SJCRH30 (cell line): ENCODE measurements at regions not wholly inside any gene's neighbourhood (a gene's known extent, or its start where the extent isn't known, plus 50 kb on each side); places are given as distances from the start of the nearest gene placed in this dataset.
"Not testable (repeated sequence)": the region's sequence is repeated elsewhere in the genome, so short reads cannot be mapped to it uniquely, and the experiment has no call there.

ENCODE experiments used
- DNase-seq, 2 experiments: peaks; one replicate each; pipeline ENCODE4 v3.0.0-alpha.2; 2015 to 2020
- H3K27ac ChIP-seq: fragments of 250-450 bp; sonication (Bioruptor Pico); 2 replicates; pipeline ENCODE4 v1.5.1; 2020; ENCODE audit warnings: mild to moderate bottlenecking, moderate library complexity
- H3K27me3 ChIP-seq: fragments of 250-450 bp; sonication (Bioruptor Pico); 2 replicates; pipeline ENCODE4 v1.5.1; 2020; ENCODE audit warnings: mild to moderate bottlenecking, moderate library complexity
- H3K36me3 ChIP-seq: fragments of 250-450 bp; sonication (Bioruptor Pico); 2 replicates; pipeline ENCODE4 v1.5.1; 2020; ENCODE audit warnings: mild to moderate bottlenecking, moderate library complexity
- H3K4me1 ChIP-seq: fragments of 250-450 bp; sonication (Bioruptor Pico); 2 replicates; pipeline ENCODE4 v1.5.1; 2020; ENCODE audit warnings: mild to moderate bottlenecking, moderate library complexity
- H3K4me3 ChIP-seq: fragments of 250-450 bp; sonication (Bioruptor Pico); 2 replicates; pipeline ENCODE4 v1.5.1; 2020; ENCODE audit warnings: mild to moderate bottlenecking, moderate library complexity
- H3K9me3 ChIP-seq: fragments of 250-450 bp; sonication (Bioruptor Pico); replicated peaks from 2 replicates; pipeline ENCODE4 v1.5.1; 2020; ENCODE audit warnings: mild to moderate bottlenecking, moderate library complexity

DNA sequence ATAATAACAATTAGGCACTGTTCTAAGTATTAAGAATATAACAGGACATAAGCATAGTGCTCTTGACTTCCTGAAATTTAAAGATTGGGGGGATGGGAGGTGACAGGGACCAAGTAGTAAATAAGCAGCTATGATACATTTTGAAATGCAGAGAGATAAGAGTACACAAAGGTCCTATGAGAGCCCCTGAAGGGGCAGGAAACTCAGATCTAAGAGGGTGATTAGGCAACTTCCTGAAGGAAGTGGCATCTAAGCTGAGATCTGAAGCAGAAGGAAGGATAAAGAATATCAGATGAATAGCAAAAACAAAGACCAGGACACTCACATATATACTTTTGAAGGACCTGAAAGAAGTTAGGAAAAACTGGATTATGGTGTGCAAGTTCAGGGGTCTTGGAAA is 415.2 kb upstream of the FRG2C start:
- no peak overlapping the region for H3K27ac ChIP-seq
- H3K27me3 ChIP-seq, result no peaks in the 10 kb centered on the region
- no peaks in the 10 kb centered on the region for H3K36me3 ChIP-seq
- no peak for DNase-seq
- H3K4me1 ChIP-seq, result no peaks in the 10 kb centered on the region
- no peak overlapping the region for H3K4me3 ChIP-seq
- H3K9me3 ChIP-seq, result no peaks in the 10 kb centered on the region

DNA sequence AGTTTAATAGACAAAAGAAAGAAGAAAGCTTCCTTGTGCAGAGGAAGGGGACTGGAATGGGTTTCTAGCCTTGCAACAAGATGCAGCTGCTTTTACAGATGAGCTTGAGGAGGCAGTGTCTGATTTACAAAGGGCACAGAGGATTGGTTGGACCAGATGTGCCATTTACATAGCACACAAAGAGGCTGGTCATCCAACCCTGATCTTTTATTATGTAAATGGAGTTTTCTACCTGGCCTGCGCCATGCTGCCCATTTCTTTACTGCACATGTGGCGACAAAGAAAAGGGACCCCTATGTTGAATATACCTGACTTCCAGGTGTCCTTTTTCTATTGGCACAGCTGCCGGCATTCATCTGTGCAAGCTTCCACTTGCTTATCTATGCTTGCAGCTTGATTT is 409.4 kb upstream of the FRG2C start:
- no peaks in the 10 kb centered on the region for H3K4me1 ChIP-seq
- H3K4me3 ChIP-seq, result no peak overlapping the region
- no peaks in the 10 kb centered on the region for H3K9me3 ChIP-seq
- H3K27me3 ChIP-seq, result no peaks in the 10 kb centered on the region
- no peak for DNase-seq
- H3K27ac ChIP-seq, result no peak overlapping the region
- H3K36me3 ChIP-seq, result no peaks in the 10 kb centered on the region

DNA sequence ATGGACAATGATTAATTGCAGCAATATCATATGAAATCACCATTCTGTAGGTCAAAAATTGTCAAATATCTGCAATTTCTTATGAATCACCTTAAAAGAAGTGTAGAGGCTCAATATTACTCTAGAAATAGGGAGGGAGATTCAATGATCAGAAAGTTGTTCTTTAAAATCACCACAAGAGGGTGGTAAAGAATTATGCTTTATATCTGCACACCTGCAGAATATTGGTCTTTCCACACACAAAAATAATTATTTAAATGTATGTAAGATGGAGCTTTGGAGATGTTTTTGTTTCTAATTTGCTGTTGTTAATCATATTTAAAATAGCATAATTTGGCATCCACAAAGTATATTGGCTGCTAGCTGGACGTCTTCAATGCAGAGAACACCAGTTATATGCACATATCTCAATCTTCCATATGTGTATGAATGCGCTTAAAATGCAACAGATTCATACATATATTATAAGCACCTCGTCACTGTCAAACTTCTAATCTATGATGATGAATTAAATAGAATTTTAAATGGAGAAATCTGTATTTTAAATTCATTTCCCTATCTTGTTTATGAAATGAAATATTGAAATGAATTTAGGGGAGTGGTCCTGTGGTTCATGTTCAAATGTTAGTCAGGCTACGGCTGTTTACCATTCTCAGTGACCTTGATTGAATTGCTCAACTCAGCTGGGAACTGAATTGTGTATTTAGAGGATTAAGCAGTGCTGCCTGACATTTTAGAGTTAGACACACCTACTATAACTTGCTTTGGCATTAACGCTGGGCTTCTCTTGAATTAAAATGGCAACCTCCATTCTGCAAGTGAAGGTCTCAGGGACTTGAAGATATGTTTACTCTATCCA is 405.1 kb upstream of the FRG2C start:
- H3K36me3 ChIP-seq, H3K4me1 ChIP-seq, H3K27me3 ChIP-seq, H3K4me3 ChIP-seq, H3K27ac ChIP-seq, H3K9me3 ChIP-seq: not testable (repeated sequence)
- DNase-seq, result peak in 1 of 2 experiments; percentile 27

DNA sequence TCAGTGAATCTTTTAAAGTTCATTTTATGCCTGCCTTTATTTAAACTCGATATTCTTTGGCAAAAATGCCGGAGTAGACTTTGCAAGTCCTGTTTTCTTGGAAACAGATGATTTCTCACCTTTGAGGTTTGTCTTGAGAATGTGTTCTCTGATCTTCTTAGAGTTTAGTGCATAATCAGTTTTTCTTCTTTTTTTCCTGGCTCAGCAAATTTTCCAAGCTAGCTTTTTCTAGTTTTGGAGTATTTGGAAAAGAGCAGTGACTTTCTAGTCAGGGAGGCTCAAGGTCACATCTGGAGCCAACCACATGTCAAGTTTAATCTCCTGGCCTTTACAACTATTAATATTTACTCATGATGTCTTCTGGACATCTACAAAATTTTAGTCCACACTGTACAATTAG is 403.2 kb upstream of the FRG2C start:
- not testable (repeated sequence) for H3K4me3 ChIP-seq, H3K27me3 ChIP-seq, H3K4me1 ChIP-seq, H3K27ac ChIP-seq, H3K36me3 ChIP-seq, H3K9me3 ChIP-seq, DNase-seq

- DNase-seq, result no peak
These were observed 401.5 kb upstream of the FRG2C start for GRCh38 chr3:75262661-75263060.

DNA sequence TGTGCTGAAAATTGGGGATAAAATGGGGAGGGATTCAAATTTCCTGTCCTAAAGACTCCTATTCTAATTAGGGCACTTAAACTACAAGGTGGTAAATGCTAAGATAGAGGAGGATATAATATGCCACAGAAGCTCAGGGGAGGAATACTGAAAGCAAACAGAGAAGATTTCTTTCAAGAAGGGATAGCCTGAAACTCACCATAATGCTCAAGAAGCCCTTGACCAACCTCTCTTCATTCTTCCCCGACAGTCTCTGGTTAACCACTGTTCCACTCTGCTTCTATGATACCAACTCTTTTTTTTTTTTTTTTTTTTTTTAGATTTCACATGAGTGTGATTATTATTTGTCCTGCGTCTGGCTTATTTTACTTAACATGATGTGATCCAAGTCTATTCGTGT is 398.2 kb upstream of the FRG2C start:
- Histone ChIP-seq H3K27ac (no peak overlapping the region), H3K9me3 (no peaks in the 10 kb centered on the region), H3K27me3 (no peaks in the 10 kb centered on the region), H3K4me3 (no peak overlapping the region), H3K36me3 (no peaks in the 10 kb centered on the region), H3K4me1 (no peaks in the 10 kb centered on the region)
- DNase-seq, result no peak

More at GRCh38 chr3:75262661-75263060, 401.5 kb upstream of the FRG2C start:
- Histone ChIP-seq H3K4me3 (no peak overlapping the region), H3K27ac (no peak overlapping the region), H3K9me3 (no peaks in the 10 kb centered on the region), H3K36me3 (no peaks in the 10 kb centered on the region), H3K4me1 (no peaks in the 10 kb centered on the region), H3K27me3 (no peaks in the 10 kb centered on the region)

GRCh38 chr3:75268576-75268975 is 395.6 kb upstream of the FRG2C start:
- not testable (repeated sequence) for H3K27ac ChIP-seq, H3K4me1 ChIP-seq, H3K27me3 ChIP-seq, H3K9me3 ChIP-seq, DNase-seq, H3K36me3 ChIP-seq, H3K4me3 ChIP-seq

DNA sequence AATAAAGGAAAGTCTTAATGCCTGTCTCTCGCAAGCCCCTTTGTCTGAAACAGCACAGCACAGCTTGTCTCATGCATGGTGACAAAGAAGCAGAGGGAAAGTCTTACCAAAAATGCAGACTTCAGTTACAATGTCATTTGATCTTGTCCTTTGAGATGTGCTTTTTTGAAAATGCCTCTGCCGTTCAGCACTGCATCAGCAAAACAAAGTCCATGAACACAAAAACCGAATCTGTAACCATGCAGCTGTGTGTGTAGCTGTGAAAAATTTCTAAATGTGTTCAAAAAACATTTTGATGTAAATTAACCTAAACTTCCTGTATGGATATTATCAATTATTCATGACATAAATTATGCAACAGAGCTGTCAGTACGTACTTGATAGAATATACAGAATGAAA is 391.9 kb upstream of the FRG2C start:
- H3K9me3 ChIP-seq, H3K4me1 ChIP-seq, H3K27ac ChIP-seq, H3K4me3 ChIP-seq, H3K27me3 ChIP-seq, H3K36me3 ChIP-seq, DNase-seq: not testable (repeated sequence)

GRCh38 chr3:75272691-75273090 is 391.4 kb upstream of the FRG2C start:
- no peaks in the 10 kb centered on the region for H3K36me3 ChIP-seq
- no peak for DNase-seq
- no peak overlapping the region for H3K27ac ChIP-seq
- no peaks in the 10 kb centered on the region for H3K9me3 ChIP-seq
- H3K27me3 ChIP-seq, result no peaks in the 10 kb centered on the region
- H3K4me3 ChIP-seq, result no peak overlapping the region
- no peaks in the 10 kb centered on the region for H3K4me1 ChIP-seq

DNA sequence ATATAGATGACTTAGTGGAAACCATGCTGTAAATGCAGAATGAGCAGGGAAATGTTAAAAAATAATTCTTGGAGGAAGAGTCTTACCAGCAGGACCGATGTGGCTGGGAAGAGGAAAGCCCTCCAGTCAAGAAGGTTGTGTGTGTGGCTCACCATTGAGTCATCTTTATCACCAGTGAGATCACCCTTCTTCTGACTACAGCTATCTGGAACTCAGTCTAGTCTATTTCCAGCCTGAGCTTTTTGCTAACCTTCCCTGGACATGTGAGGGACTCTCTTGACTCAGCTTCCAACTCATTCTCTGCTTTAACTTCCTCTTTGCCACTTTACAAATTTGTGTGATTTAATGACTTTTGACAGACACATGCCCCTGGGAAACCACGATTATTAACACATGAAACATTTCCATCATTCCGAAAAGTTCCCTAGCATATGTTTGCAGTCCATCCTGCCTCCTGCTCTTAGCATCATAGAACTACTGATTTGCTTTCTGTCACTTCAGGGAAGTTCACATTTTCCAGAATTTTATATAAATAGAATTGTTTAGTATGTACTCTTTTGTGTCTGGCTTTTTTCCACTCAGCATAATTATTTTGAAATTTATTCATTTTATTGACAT is 378.5 kb upstream of the FRG2C start:
- not testable (repeated sequence) for H3K27ac ChIP-seq, DNase-seq, H3K4me1 ChIP-seq, H3K4me3 ChIP-seq, H3K36me3 ChIP-seq, H3K27me3 ChIP-seq, H3K9me3 ChIP-seq

DNA sequence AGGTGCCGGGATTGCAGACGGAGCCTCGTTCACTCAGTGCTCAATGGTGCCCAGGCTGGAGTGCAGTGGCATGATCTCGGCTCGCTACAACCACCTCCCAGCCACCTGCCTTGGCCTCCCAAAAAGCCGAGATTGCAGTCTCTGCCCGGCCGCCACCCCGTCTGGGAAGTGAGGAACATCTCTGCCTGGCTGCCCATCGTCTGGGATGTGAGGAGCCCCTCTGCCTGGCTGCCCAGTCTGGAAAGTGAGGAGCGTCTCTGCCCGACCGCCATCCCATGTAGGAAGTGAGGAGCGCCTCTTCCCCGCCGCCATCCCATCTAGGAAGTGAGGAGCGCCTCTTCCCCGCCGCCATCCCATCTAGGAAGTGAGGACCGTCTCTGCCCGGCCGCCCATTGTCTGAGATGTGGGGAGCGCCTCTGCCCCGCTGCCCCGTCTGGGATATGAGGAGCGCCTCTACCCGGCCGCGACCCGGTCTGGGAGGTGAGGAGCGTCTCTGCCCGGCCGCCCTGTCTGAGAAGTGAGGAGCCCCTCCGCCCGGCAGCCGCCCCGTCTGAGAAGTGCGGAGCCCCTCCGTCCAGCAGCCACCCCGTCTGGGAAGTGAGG is 375.1 kb upstream of the FRG2C start:
- H3K4me3 ChIP-seq, H3K27me3 ChIP-seq, H3K36me3 ChIP-seq, H3K9me3 ChIP-seq, H3K27ac ChIP-seq, H3K4me1 ChIP-seq, DNase-seq: not testable (repeated sequence)

GRCh38 chr3:75294124-75294523 is 370.0 kb upstream of the FRG2C start:
- H3K27me3 ChIP-seq, result no peaks in the 10 kb centered on the region
- no peaks in the 10 kb centered on the region for H3K4me1 ChIP-seq
- peak; percentile 11 to 44 for DNase-seq
- no peaks in the 10 kb centered on the region for H3K36me3 ChIP-seq
- H3K4me3 ChIP-seq, result no peak overlapping the region
- no peak overlapping the region for H3K27ac ChIP-seq
- H3K9me3 ChIP-seq, result no peaks in the 10 kb centered on the region

DNA sequence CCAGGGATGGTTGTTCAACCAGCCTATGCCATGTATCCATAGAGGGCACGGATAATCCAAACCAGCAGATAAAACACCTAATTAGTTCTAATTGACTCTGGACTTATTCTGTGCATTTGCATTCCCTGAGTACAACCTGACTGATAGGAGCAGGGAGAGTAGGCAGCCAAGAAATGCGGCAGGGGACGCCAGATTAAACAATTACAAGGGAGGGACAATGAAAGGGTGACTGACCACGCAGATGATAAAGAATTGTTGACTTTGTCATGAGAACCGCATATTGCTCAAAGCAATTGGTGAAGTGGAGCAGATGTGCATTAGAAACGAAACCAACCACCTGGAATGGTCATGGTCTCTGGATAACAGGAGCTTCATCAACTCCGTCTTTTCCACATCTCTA is 369.1 kb upstream of the FRG2C start:
- no peaks in the 10 kb centered on the region for H3K4me1 ChIP-seq
- H3K9me3 ChIP-seq, result no peaks in the 10 kb centered on the region
- H3K27ac ChIP-seq, result no peak overlapping the region
- H3K36me3 ChIP-seq, result no peaks in the 10 kb centered on the region
- no peak for DNase-seq
- no peak overlapping the region for H3K4me3 ChIP-seq
- H3K27me3 ChIP-seq, result no peaks in the 10 kb centered on the region

- H3K9me3 ChIP-seq, result no peaks in the 10 kb centered on the region
- no peak overlapping the region for H3K4me3 ChIP-seq
- H3K27me3 ChIP-seq, result no peaks in the 10 kb centered on the region
These were observed 367.3 kb upstream of the FRG2C start for GRCh38 chr3:75296858-75297257.

DNA sequence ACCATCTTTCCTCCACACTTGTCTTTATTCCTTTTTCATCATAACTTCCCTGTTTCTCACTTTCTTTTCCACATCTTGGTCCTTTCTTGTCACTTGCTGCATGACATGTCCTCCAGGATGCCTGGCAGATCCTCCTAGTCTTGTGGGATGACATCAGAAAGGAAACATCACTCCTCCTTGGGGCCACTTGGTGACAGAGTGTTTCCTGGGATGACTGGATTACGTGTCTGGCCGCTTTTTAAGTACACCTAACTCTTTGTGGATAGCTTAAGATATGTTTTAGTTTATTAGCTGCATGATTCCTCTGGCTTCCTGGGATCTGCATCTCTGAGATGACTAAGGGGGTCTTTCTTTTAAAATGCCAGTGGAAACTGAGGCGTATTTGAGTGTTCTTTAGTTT is 363.5 kb upstream of the FRG2C start:
- no peaks in the 10 kb centered on the region for H3K27me3 ChIP-seq
- DNase-seq, result no peak
- H3K27ac ChIP-seq, result no peak overlapping the region
- no peaks in the 10 kb centered on the region for H3K36me3 ChIP-seq
- no peaks in the 10 kb centered on the region for H3K4me1 ChIP-seq
- H3K9me3 ChIP-seq, result no peaks in the 10 kb centered on the region
- H3K4me3 ChIP-seq, result no peak overlapping the region

More at GRCh38 chr3:75296858-75297257, 367.3 kb upstream of the FRG2C start:
- no peak for DNase-seq
- Histone ChIP-seq H3K27ac (no peak overlapping the region), H3K36me3 (no peaks in the 10 kb centered on the region), H3K4me1 (no peaks in the 10 kb centered on the region)
